Testis (tissue), 2 donors: ENCODE measurements at regions not wholly inside any gene's neighbourhood (a gene's known extent, or its start where the extent isn't known, plus 50 kb on each side); places are given as distances from the start of the nearest gene placed in this dataset.

ENCODE experiments used
- DNase-seq: peaks from one replicate; pipeline ENCODE4 v3.0.0-alpha.2; 2019
- H3K27ac ChIP-seq, 2 donors: fragments of 200-600 bp; sonication (generic); one replicate each; pipeline ENCODE4 v1.5.1; 2019
- H3K27me3 ChIP-seq: fragments of 200-600 bp; sonication (generic); one replicate; pipeline ENCODE4 v1.5.1; 2019
- H3K36me3 ChIP-seq: fragments of 200-600 bp; sonication (generic); one replicate; pipeline ENCODE4 v1.5.1; 2017; ENCODE audit warnings: low read depth; ENCODE audit errors: missing control alignments
- H3K4me1 ChIP-seq: fragments of 200-600 bp; sonication (generic); one replicate; pipeline ENCODE4 v1.5.1; 2019
- H3K4me3 ChIP-seq, 2 donors: fragments of 200-600 bp; sonication (generic); one replicate each; pipeline ENCODE4 v1.5.1; 2017 to 2019
- H3K9me3 ChIP-seq: fragments of 200-600 bp; sonication (generic); one replicate; pipeline ENCODE4 v1.5.1; 2017
- CTCF ChIP-seq, 3 experiments: fragments of 450-650 bp in 2 of 3; fragments of 200-600 bp in 1 of 3; sonication (generic) in 1 of 3; IDR thresholded peaks; one replicate each; pipeline ENCODE4 v1.5.1; 2016 to 2019; ENCODE audit warnings: antibody characterized with exemption in 3 of 3, mild to moderate bottlenecking in 2 of 3, moderate library complexity in 1 of 3
- POLR2A ChIP-seq: fragments of 450-650 bp; IDR thresholded peaks from one replicate; pipeline ENCODE4 v1.6.1; 2017; ENCODE audit warnings: antibody characterized with exemption, mild to moderate bottlenecking, moderate library complexity
- WGBS, 2 donors: methylation state at CpG; one replicate each; pipeline ENCODE4 v1.1.5; 2018; 5-methylcytosine and 5-hydroxymethylcytosine counted together
- intact Hi-C: fragments of 100-400 bp; cut with DNase I; formaldehyde crosslinking; loops from one replicate; pipeline ENCODE4 v1.15.1; 2023; ENCODE audit warnings: low total_unique reads

- 91 to 93% methylated on average over 4 of the region's 4 CpGs for WGBS, 2 donors
Observed at GRCh38 chr2:173823543-173823939, 141.6 kb downstream of the SP3 start.

GRCh38 chr2:173828189-173829142, 136.7 kb downstream of the SP3 start:
- TF ChIP-seq CTCF (IDR thresholded peaks at IDR 0.05) (no peak), POLR2A (no peak)
- H3K27me3 ChIP-seq, result no peaks in the 10 kb centered on the region
- H3K4me3 ChIP-seq, result no peak overlapping the region
- 80 to 88% methylated on average over 9 of the region's 9 CpGs for WGBS, 2 donors
- DNase-seq, result no peak
- no peaks in the 10 kb centered on the region for H3K36me3 ChIP-seq
- H3K4me1 ChIP-seq, result peaks cover 17% of the 10 kb centered on the region
- intact Hi-C loops, result no loop called here
- H3K9me3 ChIP-seq, result no peaks in the 10 kb centered on the region
- H3K27ac ChIP-seq, result no peak overlapping the region

More at GRCh38 chr2:173823543-173823939, 141.6 kb downstream of the SP3 start:
- DNase-seq, result no peak
- no peaks in the 10 kb centered on the region for H3K4me1 ChIP-seq
- intact Hi-C loops, result no loop called here
- H3K36me3 ChIP-seq, result no peaks in the 10 kb centered on the region
- H3K27me3 ChIP-seq, result no peaks in the 10 kb centered on the region
- no peak overlapping the region for H3K4me3 ChIP-seq
- no peak overlapping the region for H3K27ac ChIP-seq
- TF ChIP-seq CTCF (IDR thresholded peaks at IDR 0.05) (no peak), POLR2A (no peak)
- H3K9me3 ChIP-seq, result no peaks in the 10 kb centered on the region

- H3K27ac ChIP-seq, result no peak overlapping the region
- no peaks in the 10 kb centered on the region for H3K36me3 ChIP-seq
- no peak for DNase-seq
- TF ChIP-seq CTCF (IDR thresholded peaks at IDR 0.05), result no peak
- TF ChIP-seq POLR2A, result no peak
- H3K27me3 ChIP-seq, result no peaks in the 10 kb centered on the region
- 86 to 97% methylated on average over 4 of the region's 4 CpGs for WGBS, 2 donors
- peaks cover 17% of the 10 kb centered on the region for H3K4me1 ChIP-seq
- no peak overlapping the region for H3K4me3 ChIP-seq
- no peaks in the 10 kb centered on the region for H3K9me3 ChIP-seq
- intact Hi-C loops, result no loop called here
Observed at GRCh38 chr2:173829727-173830126, 135.4 kb downstream of the SP3 start.

GRCh38 chr2:173830170-173830569, 135.0 kb downstream of the SP3 start:
- no peaks in the 10 kb centered on the region for H3K9me3 ChIP-seq
- no peak overlapping the region for H3K27ac ChIP-seq
- H3K4me1 ChIP-seq, result peaks cover 17% of the 10 kb centered on the region
- TF ChIP-seq POLR2A (no peak), CTCF (IDR thresholded peaks at IDR 0.05) (no peak)
- H3K27me3 ChIP-seq, result no peaks in the 10 kb centered on the region
- no peak for DNase-seq
- H3K36me3 ChIP-seq, result no peaks in the 10 kb centered on the region
- no peak overlapping the region for H3K4me3 ChIP-seq
- WGBS, 2 donors, result 77 to 82% methylated on average over 4 of the region's 4 CpGs
- intact Hi-C loops, result no loop called here
